ENCODE measurements at regions not wholly inside any gene's neighbourhood (a gene's known extent, or its start where the extent isn't known, plus 50 kb on each side); places are given as distances from the start of the nearest gene placed in this dataset.

DNA sequence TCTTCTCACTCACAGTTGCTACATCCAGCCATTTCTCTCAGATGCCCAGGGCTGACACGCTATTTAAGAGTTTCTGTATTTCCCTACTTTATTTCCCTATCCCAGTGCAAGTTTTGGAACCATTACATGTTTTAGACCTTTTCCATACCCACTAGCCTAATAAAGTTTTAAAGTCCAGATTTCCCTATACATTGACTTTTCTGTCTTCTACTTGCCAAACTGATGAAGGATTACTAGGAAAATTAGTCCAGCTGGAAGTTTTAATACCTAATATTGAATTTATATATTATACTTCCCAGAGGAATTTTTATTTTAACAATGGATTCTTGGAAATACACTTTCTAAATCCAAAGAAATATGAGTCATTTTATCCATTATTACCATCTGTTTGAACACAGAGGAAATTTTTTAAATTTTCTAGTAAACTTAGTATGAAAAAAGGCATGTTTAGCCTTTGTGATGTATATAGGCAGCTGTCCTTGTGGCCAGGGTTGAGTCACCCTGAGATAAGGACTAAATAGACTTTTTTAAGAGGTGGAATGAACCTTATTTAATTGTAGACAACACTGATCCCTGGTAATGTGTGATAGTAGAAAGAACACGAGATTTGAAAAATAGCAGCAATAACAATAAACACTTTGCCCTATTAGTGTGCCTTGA, 205.0 kb downstream of the TFEC start:
- H3K4me1 ChIP-seq (replicated peaks in 1 of 4; ENCODE audit: control insufficient read depth in 3 of 4, insufficient read depth in 4 of 4, low read length in 3 of 4) = peaks cover 0 to 5% (median 0%) of the 10 kb centered on the region in 4 experiments; a peak in 1 of 7 replicates
- no peak overlapping the region for H3K23ac ChIP-seq (ENCODE audit: insufficient read length)
- no peak overlapping the region for H3K4me2 ChIP-seq (ENCODE audit: insufficient read depth in 1 of 2, low read depth in 2 of 2, low read length in 2 of 2)
- no peak overlapping the region for H3K4me3 ChIP-seq (ENCODE audit: extremely low read depth in 1 of 4, insufficient read depth in 2 of 4, low read depth in 3 of 4, low read length in 4 of 4)
- H3K23me2 ChIP-seq (ENCODE audit: low read depth, low read length) = no peaks in the 10 kb centered on the region
- no peak overlapping the region for H3K27ac ChIP-seq (ENCODE audit: low read depth, low read length)
- H2BK120ac ChIP-seq (replicated peaks; ENCODE audit: low read depth, low read length) = no peak overlapping the region
- no peak overlapping the region for H2BK20ac ChIP-seq (ENCODE audit: low read length)
- no peak overlapping the region for H3K56ac ChIP-seq (replicated peaks; ENCODE audit: insufficient read length, low read depth, low read length)
- H3K14ac ChIP-seq (ENCODE audit: insufficient read length) = no peak overlapping the region
- no peak overlapping the region for H3K4ac ChIP-seq (replicated peaks; ENCODE audit: insufficient read length, low read depth, low read length)
- H2AK5ac ChIP-seq (ENCODE audit: low read depth, low read length) = no peak overlapping the region
- no peak overlapping the region for H2BK5ac ChIP-seq (ENCODE audit: low read depth, low read length)
- no peak overlapping the region for H4K5ac ChIP-seq (ENCODE audit: insufficient read length, low read depth, low read length)
- no peak overlapping the region for H4K91ac ChIP-seq (replicated peaks; ENCODE audit: insufficient read length, low read length)
- WGBS, 2 experiments (ENCODE audit: extremely low coverage in 1 of 2, insufficient coverage in 1 of 2, insufficient read length in 1 of 2, insufficient replicate concordance in 2 of 2, low coverage in 1 of 2, low lambda C conversion rate in 2 of 2, missing lambda C conversion rate in 1 of 2) = 90% methylated on average over 2 of the region's 2 CpGs; no CpG with 5 or more reads in 1 of the 2 experiments
- H4K20me1 ChIP-seq (replicated peaks in 1 of 2; ENCODE audit: control insufficient read depth in 1 of 2, insufficient read depth in 2 of 2, low read length in 2 of 2) = no peaks in the 10 kb centered on the region
- POLR2A ChIA-PET (ENCODE audit: partially characterized antibody) = no interaction called here
- H2BK15ac ChIP-seq (ENCODE audit: low read length) = no peak overlapping the region
- no peaks in the 10 kb centered on the region for H3K36me3 ChIP-seq (ENCODE audit: control insufficient read depth in 2 of 4, insufficient read depth in 4 of 4, low read length in 3 of 4)
- H3K18ac ChIP-seq (ENCODE audit: extremely low read depth, low read length) = no peak overlapping the region
- FAIRE-seq (no peak), DNase-seq (ENCODE audit: low read depth in 1 of 2, low spot score in 2 of 2) (no peak)
- CTCF ChIA-PET (ENCODE audit: partially characterized antibody) = no interaction called here
- H4K8ac ChIP-seq (ENCODE audit: extremely low read depth, insufficient read depth, low read length) = no peak overlapping the region
- H2BK12ac ChIP-seq (ENCODE audit: low read depth, low read length) = no peak overlapping the region
- no peaks in the 10 kb centered on the region for H3K79me2 ChIP-seq (ENCODE audit: control insufficient read depth in 1 of 2, insufficient read depth in 2 of 2, low read length in 2 of 2)
- H2AFZ ChIP-seq (ENCODE audit: low read length) = no peak overlapping the region
- no peak overlapping the region for H3K9ac ChIP-seq (replicated peaks in 1 of 4; ENCODE audit: extremely low read depth in 1 of 4, low read depth in 3 of 4, low read length in 3 of 4)
- no peaks in the 10 kb centered on the region for H3K79me1 ChIP-seq (ENCODE audit: low read depth, low read length)
- no peaks in the 10 kb centered on the region for H3K9me3 ChIP-seq (ENCODE audit: insufficient read depth in 2 of 2, low read depth in 1 of 2, low read length in 1 of 2)
- peaks cover 0 to 2% (median 0%) of the 10 kb centered on the region in 4 experiments; a peak in 1 of 7 replicates for H3K27me3 ChIP-seq (replicated peaks in 1 of 4; ENCODE audit: control insufficient read depth in 3 of 4, extremely low read depth in 1 of 4, insufficient read depth in 3 of 4, low read length in 3 of 4)
- TF ChIP-seq, protein P1, sequence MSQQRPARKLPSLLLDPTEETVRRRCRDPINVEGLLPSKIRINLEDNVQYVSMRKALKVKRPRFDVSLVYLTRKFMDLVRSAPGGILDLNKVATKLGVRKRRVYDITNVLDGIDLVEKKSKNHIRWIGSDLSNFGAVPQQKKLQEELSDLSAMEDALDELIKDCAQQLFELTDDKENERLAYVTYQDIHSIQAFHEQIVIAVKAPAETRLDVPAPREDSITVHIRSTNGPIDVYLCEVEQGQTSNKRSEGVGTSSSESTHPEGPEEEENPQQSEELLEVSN (IDR thresholded peaks at IDR 0.05) = no peak
- TF ChIP-seq JUND (IDR thresholded peaks at IDR 0.05; ENCODE audit: low read length) = no peak
- TF ChIP-seq SIX5 (IDR thresholded peaks at IDR 0.05; ENCODE audit: low read depth, low read length) = no peak
- no peak for TF ChIP-seq SRF (IDR thresholded peaks at IDR 0.05; ENCODE audit: low read depth, low read length)
- TF ChIP-seq CEBPB (IDR thresholded peaks at IDR 0.05; ENCODE audit: low read depth, low read length) = no peak
- TF ChIP-seq TCF12 (IDR thresholded peaks at IDR 0.05; ENCODE audit: low read depth, low read length) = no peak
